Prostate gland (tissue), 2 donors: ENCODE measurements at regions not wholly inside any gene's neighbourhood (a gene's known extent, or its start where the extent isn't known, plus 50 kb on each side); places are given as distances from the start of the nearest gene placed in this dataset.

ENCODE experiments used
- CTCF ChIP-seq, 4 experiments: fragments of 200-600 bp in 2 of 4; fragments of 450-650 bp in 2 of 4; sonication (generic) in 2 of 4; IDR thresholded peaks; 1 replicate in 3 of 4; 2 replicates in 1 of 4; pipeline ENCODE4 v1.5.1; 2016 to 2019; ENCODE audit warnings: antibody characterized with exemption in 4 of 4, mild to moderate bottlenecking in 2 of 4, moderate library complexity in 2 of 4
- POLR2A ChIP-seq: fragments of 450-650 bp; IDR thresholded peaks from one replicate; pipeline ENCODE4 v1.6.1; 2016; ENCODE audit warnings: antibody characterized with exemption, mild to moderate bottlenecking

- no peak for TF ChIP-seq CTCF (IDR thresholded peaks at IDR 0.05)
- TF ChIP-seq POLR2A = no peak
These were observed 66.5 kb upstream of the ANKRD1 start for GRCh38 chr10:90987383-90987782.
